ENCODE measurements at regions not wholly inside any gene's neighbourhood (a gene's known extent, or its start where the extent isn't known, plus 50 kb on each side); places are given as distances from the start of the nearest gene placed in this dataset.

GRCh38 chr15:81914734-81915256 is 131.0 kb downstream of the MEX3B start (continued):
- TF ChIP-seq PRDM10 (IDR thresholded peaks at IDR 0.05; ENCODE audit: partially characterized antibody) (no peak), FOXP4 (CRISPR knock-in tag; IDR thresholded peaks at IDR 0.05; ENCODE audit: borderline replicate concordance) (no peak), POLR2G (IDR thresholded peaks at IDR 0.05; ENCODE audit: low read depth, low read length) (no peak), EP300 (IDR thresholded peaks at IDR 0.05; ENCODE audit: low read length) (no peak), ZNF384 (IDR thresholded peaks at IDR 0.05; ENCODE audit: low read depth, low read length) (no peak), TAF1 (IDR thresholded peaks at IDR 0.05; ENCODE audit: control insufficient read depth, extremely low read depth, insufficient read depth, low read length, severe bottlenecking) (no peak)
